IMR-90 (cell line): ENCODE measurements at regions not wholly inside any gene's neighbourhood (a gene's known extent, or its start where the extent isn't known, plus 50 kb on each side); places are given as distances from the start of the nearest gene placed in this dataset.

Source experiments
- ATAC-seq: fragments of 200-7000 bp; cut with Tn5 transposase; 2 replicates; pipeline ENCODE4 v1.9.1; 2020; ENCODE audit warnings: low read depth, mild to moderate bottlenecking, moderate library complexity
- BruUV-seq: library from RNA; stranded (reverse); fragments of 400-500 nt; replicated peaks from 2 replicates; lab custom pipeline; 2021; lab: Mats Ljungman, UMichigan
- CTCF ChIA-PET: fragments of 300-600 bp; formaldehyde crosslinking; extraction: SDS; loops from one replicate; lab custom pipeline; 2021; ENCODE audit warnings: antibody characterized with exemption; lab: Yijun Ruan, JAX
- POLR2A ChIA-PET: fragments of 300-600 bp; sonication (Branson Sonifier 250); formaldehyde crosslinking; loops from one replicate; lab custom pipeline; 2022; ENCODE audit warnings: antibody characterized with exemption; ENCODE audit not compliant: unreplicated experiment; lab: Charles Lee
- DNase-seq: peaks from one replicate; pipeline ENCODE4 v3.0.0; 2013
- H2AFZ ChIP-seq: replicated peaks from 2 replicates; pipeline ENCODE3; 2013; ENCODE audit warnings: low read length, mild to moderate bottlenecking; ENCODE audit not compliant: poor library complexity
- H2AK5ac ChIP-seq: 2 replicates; pipeline ENCODE4 v1.6.1; 2013; ENCODE audit warnings: low read depth, low read length, inconsistent platforms
- H2AK9ac ChIP-seq: replicated peaks from 2 replicates; pipeline ENCODE3; 2013; ENCODE audit warnings: mild to moderate bottlenecking, low read depth, low read length, moderate library complexity; ENCODE audit not compliant: poor library complexity
- H2BK120ac ChIP-seq: 2 replicates; pipeline ENCODE4 v1.6.1; 2013; ENCODE audit warnings: low read depth, low read length, inconsistent platforms
- H2BK15ac ChIP-seq: 3 replicates; pipeline ENCODE4 v1.6.1; 2013; ENCODE audit warnings: low read depth, low read length, inconsistent platforms
- H2BK20ac ChIP-seq: 2 replicates; pipeline ENCODE4 v1.6.1; 2013; ENCODE audit warnings: low read depth, mild to moderate bottlenecking, inconsistent platforms, low read length, moderate library complexity
- H2BK5ac ChIP-seq: 2 replicates; pipeline ENCODE4 v1.6.1; 2013; ENCODE audit warnings: mild to moderate bottlenecking, low read depth, low read length, inconsistent platforms; ENCODE audit not compliant: poor library complexity, severe bottlenecking
- H3K14ac ChIP-seq: replicated peaks from 2 replicates; pipeline ENCODE4 v1.6.1; 2013; ENCODE audit warnings: low read depth, low read length, inconsistent platforms
- H3K18ac ChIP-seq: 2 replicates; pipeline ENCODE4 v1.6.1; 2013; ENCODE audit warnings: low read depth, low read length, control low read depth
- H3K23ac ChIP-seq: 2 replicates; pipeline ENCODE4 v1.6.1; 2013; ENCODE audit warnings: low read depth, low read length, inconsistent platforms
- H3K27ac ChIP-seq: 2 replicates; pipeline ENCODE4 v1.5.1; 2013; ENCODE audit warnings: mild to moderate bottlenecking, control low read depth, low read length; ENCODE audit not compliant: insufficient read depth
- H3K27me3 ChIP-seq: 2 replicates; pipeline ENCODE4 v1.6.1; 2013; ENCODE audit warnings: low read length; ENCODE audit not compliant: control insufficient read depth, insufficient read depth
- H3K36me3 ChIP-seq: 2 replicates; pipeline ENCODE4 v1.6.1; 2013; ENCODE audit warnings: low read length, mixed read lengths; ENCODE audit not compliant: control insufficient read depth, insufficient read depth
- H3K4ac ChIP-seq: 2 replicates; pipeline ENCODE4 v1.6.1; 2013; ENCODE audit warnings: low read depth, low read length, inconsistent platforms
- H3K4me1 ChIP-seq: 2 replicates; pipeline ENCODE4 v1.6.1; 2013; ENCODE audit warnings: low read length, mixed read lengths; ENCODE audit not compliant: control insufficient read depth, insufficient read depth
- H3K4me2 ChIP-seq: 2 replicates; pipeline ENCODE4 v1.6.1; 2013; ENCODE audit warnings: low read depth, mild to moderate bottlenecking, control low read depth, low read length, moderate library complexity
- H3K4me3 ChIP-seq: 2 replicates; pipeline ENCODE4 v1.5.1; 2013; ENCODE audit warnings: low read depth, mild to moderate bottlenecking, control low read depth, low read length, moderate library complexity; ENCODE audit not compliant: insufficient read depth
- H3K56ac ChIP-seq: 2 replicates; pipeline ENCODE4 v1.6.1; 2013; ENCODE audit warnings: low read length, inconsistent platforms; ENCODE audit not compliant: insufficient read depth; ENCODE audit errors: extremely low read depth
- H3K79me1 ChIP-seq, 2 experiments: 2 replicates each; pipeline ENCODE4 v1.6.1; 2013; ENCODE audit warnings: low read length in 2 of 2, inconsistent platforms in 1 of 2, low read depth in 1 of 2
- H3K9ac ChIP-seq: 2 replicates; pipeline ENCODE4 v1.6.1; 2013; ENCODE audit warnings: low read depth, low read length, control low read depth
- H3K9me1 ChIP-seq: 2 replicates; pipeline ENCODE4 v1.6.1; 2013; ENCODE audit warnings: low read length, inconsistent platforms; ENCODE audit not compliant: insufficient read depth
- H3K9me3 ChIP-seq: 2 replicates; pipeline ENCODE4 v1.6.1; 2013; ENCODE audit warnings: low read length; ENCODE audit not compliant: control insufficient read depth, insufficient read depth
- H4K20me1 ChIP-seq: 2 replicates; pipeline ENCODE4 v1.6.1; 2013; ENCODE audit warnings: low read length, inconsistent platforms; ENCODE audit not compliant: insufficient read depth
- H4K5ac ChIP-seq: 2 replicates; pipeline ENCODE4 v1.6.1; 2013; ENCODE audit warnings: mild to moderate bottlenecking, low read depth, low read length, control low read depth
- H4K8ac ChIP-seq, 2 experiments: 2 replicates each; pipeline ENCODE4 v1.6.1; 2013; ENCODE audit warnings: low read depth in 2 of 2, low read length in 2 of 2, control low read depth in 1 of 2, inconsistent platforms in 1 of 2
- H4K91ac ChIP-seq: 2 replicates; pipeline ENCODE4 v1.6.1; 2013; ENCODE audit warnings: low read depth, low read length, inconsistent platforms; ENCODE audit not compliant: insufficient read depth
- BHLHE40 ChIP-seq: fragments of 150-350 bp; IDR thresholded peaks from 2 replicates; pipeline ENCODE4 v1.6.1; 2016; ENCODE audit warnings: mild to moderate bottlenecking, low read depth, low read length
- CEBPB ChIP-seq: IDR thresholded peaks from 2 replicates; pipeline ENCODE4 v1.6.1; 2012; ENCODE audit warnings: low read depth, low read length, improper control_type of control experiment
- CHD1 ChIP-seq: IDR thresholded peaks from 2 replicates; pipeline ENCODE4 v1.6.1; 2012; ENCODE audit warnings: low read depth, low read length, improper control_type of control experiment
- CTCF ChIP-seq: conservative IDR thresholded peaks from 2 replicates; pipeline ENCODE4 v1.5.1; 2012; ENCODE audit warnings: mild to moderate bottlenecking, low read depth, low read length, improper control_type of control experiment
- ELK1 ChIP-seq: fragments of 150-350 bp; IDR thresholded peaks from 2 replicates; pipeline ENCODE4 v1.6.1; 2016; ENCODE audit warnings: low read depth, mild to moderate bottlenecking, low read length, moderate library complexity, borderline replicate concordance
- FOS ChIP-seq: fragments of 150-350 bp; IDR thresholded peaks from 2 replicates; pipeline ENCODE4 v1.6.1; 2016; ENCODE audit warnings: low read depth, low read length
- MAFK ChIP-seq: IDR thresholded peaks from 2 replicates; pipeline ENCODE4 v1.6.1; 2012; ENCODE audit warnings: low read depth, low read length, improper control_type of control experiment
- MAZ ChIP-seq: IDR thresholded peaks from 2 replicates; pipeline ENCODE4 v1.6.1; 2012; ENCODE audit warnings: low read depth, mild to moderate bottlenecking, low read length, improper control_type of control experiment, moderate library complexity, borderline replicate concordance
- MXI1 ChIP-seq: IDR thresholded peaks from 2 replicates; pipeline ENCODE4 v1.6.1; 2012; ENCODE audit warnings: low read depth, mild to moderate bottlenecking, low read length, moderate library complexity, borderline replicate concordance
- NFE2L2 ChIP-seq: fragments of 150-350 bp; IDR thresholded peaks from 2 replicates; pipeline ENCODE4 v1.6.1; 2016; ENCODE audit warnings: low read depth, mild to moderate bottlenecking, low read length
- POLR2A ChIP-seq: IDR thresholded peaks from 2 replicates; pipeline ENCODE4 v1.6.1; 2012; ENCODE audit warnings: mild to moderate bottlenecking, low read depth, low read length
- RAD21 ChIP-seq: IDR thresholded peaks from 2 replicates; pipeline ENCODE4 v1.6.1; 2012; ENCODE audit warnings: low read length, improper control_type of control experiment
- RCOR1 ChIP-seq: IDR thresholded peaks from 2 replicates; pipeline ENCODE4 v1.6.1; 2012; ENCODE audit warnings: mild to moderate bottlenecking, low read length, improper control_type of control experiment; ENCODE audit not compliant: insufficient replicate concordance
- RFX5 ChIP-seq: IDR thresholded peaks from 2 replicates; pipeline ENCODE4 v1.8.0; 2012; ENCODE audit warnings: low read depth, mild to moderate bottlenecking, low read length, moderate library complexity
- SMC3 ChIP-seq: fragments of 150-350 bp; IDR thresholded peaks from 2 replicates; pipeline ENCODE4 v1.6.1; 2016; ENCODE audit warnings: low read depth, mild to moderate bottlenecking, antibody characterized with exemption, low read length, moderate library complexity
- USF2 ChIP-seq: fragments of 150-350 bp; IDR thresholded peaks from 2 replicates; pipeline ENCODE4 v1.6.1; 2017; ENCODE audit warnings: mild to moderate bottlenecking, antibody characterized with exemption, low read length, low read depth
- WGBS, 2 experiments: methylation state at CpG; one replicate each; pipeline versions ENCODE4 v1.1.5 to v1.1.7; 2013; ENCODE audit warnings: missing lambda C conversion rate in 2 of 2; ENCODE audit not compliant: insufficient read length in 1 of 2; ENCODE audit errors: extremely low coverage in 2 of 2; 5-methylcytosine and 5-hydroxymethylcytosine counted together
- dilution Hi-C: fragments of 300-500 bp; cut with HindIII; formaldehyde crosslinking; loops from one replicate; pipeline ENCODE4 v1.14.3; 2018; ENCODE audit warnings: low sequenced_read_pairs; ENCODE audit not compliant: unreplicated experiment
- in situ Hi-C: fragments of 300-500 bp; cut with MboI; formaldehyde crosslinking; loops from 3 replicates; pipeline ENCODE4 v1.14.3; 2019; ENCODE audit warnings: low sequenced_read_pairs, inconsistent platforms, mixed read lengths
- intact Hi-C: fragments of 100-400 bp; cut with micrococcal nuclease; formaldehyde crosslinking; loops from 2 replicates; pipeline ENCODE4 v1.10.0; 2022

GRCh38 chr4:32686123-32686522 lies 1966.0 kb downstream of the PCDH7 start:
- no peak for ATAC-seq
- Histone ChIP-seq H4K20me1 (no peaks in the 10 kb centered on the region), H3K18ac (no peak overlapping the region), H4K8ac (no peak overlapping the region), H3K4ac (no peak overlapping the region), H2BK5ac (no peak overlapping the region), H3K4me1 (no peaks in the 10 kb centered on the region), H3K9ac (no peak overlapping the region), H4K91ac (no peak overlapping the region), H2AFZ (no peak overlapping the region), H3K4me2 (no peak overlapping the region), H3K4me3 (no peak overlapping the region), H3K9me1 (no peaks in the 10 kb centered on the region), H2BK20ac (no peak overlapping the region), H3K23ac (no peak overlapping the region), H3K36me3 (no peaks in the 10 kb centered on the region), H3K27ac (no peak overlapping the region), H3K14ac (no peak overlapping the region), H4K5ac (no peak overlapping the region), H3K56ac (no peak overlapping the region), H3K27me3 (no peaks in the 10 kb centered on the region), H2AK5ac (no peak overlapping the region), H3K9me3 (no peaks in the 10 kb centered on the region), H3K79me1 (no peaks in the 10 kb centered on the region), H2AK9ac (no peak overlapping the region), H2BK120ac (no peak overlapping the region), H2BK15ac (no peak overlapping the region)
- ChIA-PET POLR2A (no interaction called here), CTCF (no interaction called here)
- no peak for DNase-seq
- intact Hi-C loops (no loop called here), in situ Hi-C loops (no loop called here), dilution Hi-C loops (no loop called here)
- no peak for TF ChIP-seq BHLHE40
- TF ChIP-seq CEBPB = no peak
- no peak for TF ChIP-seq NFE2L2
- TF ChIP-seq RFX5 = no peak
- no peak for TF ChIP-seq MAZ
- no peak for TF ChIP-seq CHD1
- TF ChIP-seq MXI1 = no peak
- TF ChIP-seq FOS = no peak
- TF ChIP-seq USF2 = no peak
- TF ChIP-seq SMC3 = no peak
- no peak for TF ChIP-seq POLR2A
- no peak for TF ChIP-seq CTCF
- TF ChIP-seq RAD21 = no peak
- TF ChIP-seq MAFK = no peak
- TF ChIP-seq RCOR1 = no peak
- TF ChIP-seq ELK1 = no peak
- BruUV-seq = no TSS peak
- WGBS, 2 experiments = no CpG with 5 or more reads among the region's 6 CpGs
